Stomach (tissue), 8 donors: ENCODE measurements at regions not wholly inside any gene's neighbourhood (a gene's known extent, or its start where the extent isn't known, plus 50 kb on each side); places are given as distances from the start of the nearest gene placed in this dataset.

Source experiments
- DNase-seq, 2 donors: peaks; one replicate each; pipeline versions ENCODE4 v3.0.0 to v3.0.0-alpha.2; 2013 to 2019
- H3K27ac ChIP-seq, 5 donors: fragments of 200-600 bp in 4 of 5; sonication (generic) in 4 of 5; one replicate each; pipeline ENCODE4 v1.5.1; 2013 to 2019; ENCODE audit warnings: mild to moderate bottlenecking in 1 of 5, moderate library complexity in 1 of 5
- H3K27me3 ChIP-seq, 3 donors: fragments of 200-600 bp; sonication (generic); one replicate each; pipeline ENCODE4 v1.5.1; 2017 to 2019; ENCODE audit warnings: mixed run types in 1 of 3
- H3K36me3 ChIP-seq, 4 donors: fragments of 200-600 bp; sonication (generic); 1 replicate in 3 of 4; 2 replicates in 1 of 4; pipeline ENCODE4 v1.5.1; 2016 to 2019
- H3K4me1 ChIP-seq, 4 donors: fragments of 200-600 bp; sonication (generic); one replicate each; pipeline ENCODE4 v1.5.1; 2016 to 2019
- H3K4me3 ChIP-seq, 4 donors: fragments of 200-600 bp; sonication (generic) in 3 of 4; one replicate each; pipeline ENCODE4 v1.5.1; 2016 to 2019; ENCODE audit warnings: mild to moderate bottlenecking in 1 of 4
- H3K9me3 ChIP-seq, 4 donors: fragments of 200-600 bp; sonication (generic); one replicate each; pipeline ENCODE4 v1.5.1; 2016 to 2019
- EP300 ChIP-seq: sonication (generic); formaldehyde crosslinking; IDR thresholded peaks from one replicate; pipeline ENCODE4 v1.6.1; 2017; ENCODE audit warnings: antibody characterized with exemption
- POLR2A ChIP-seq, 4 donors: fragments of 450-650 bp; IDR thresholded peaks; one replicate each; pipeline ENCODE4 v1.6.1; 2016; ENCODE audit warnings: antibody characterized with exemption in 4 of 4, control low read depth in 2 of 4, mild to moderate bottlenecking in 1 of 4, moderate library complexity in 1 of 4
- POLR2AphosphoS5 ChIP-seq, 3 donors: sonication (generic); formaldehyde crosslinking; IDR thresholded peaks; one replicate each; pipeline ENCODE4 v1.6.1; 2016; ENCODE audit warnings: antibody characterized with exemption in 3 of 3
- WGBS, 5 donors: extraction: QIAGEN DNeasy Blood & Tissue Kit in 3 of 5; methylation state at CpG; one replicate each; pipeline versions ENCODE4 v1.1.5 to v1.1.7; 2013 to 2018; 5-methylcytosine and 5-hydroxymethylcytosine counted together
- intact Hi-C: fragments of 100-400 bp; cut with DNase I; formaldehyde crosslinking; loops from one replicate; pipeline ENCODE4 v1.15.1; 2023; ENCODE audit warnings: low total_unique reads
- TF ChIP-seq, protein P1 (sequence below), 7 experiments: fragments of 450-650 bp in 4 of 7; fragments of 200-600 bp in 3 of 7; sonication (generic) in 3 of 7; IDR thresholded peaks; one replicate each; pipeline ENCODE4 v1.5.1; 2016 to 2019; ENCODE audit warnings: antibody characterized with exemption in 7 of 7, control low read depth in 2 of 7, mild to moderate bottlenecking in 1 of 7
- donor health status: healthy with polysubstance abuse.
- donor health status: Bipolar disorder and iron deficiency.
- donor health status: healthy.

GRCh38 chr2:235358981-235359471 lies 134.8 kb upstream of the AGAP1 start:
- 86 to 90% (median 87%) methylated on average over 7 to 9 of the region's 9 CpGs for WGBS, 5 donors
- intact Hi-C loops: no loop called here
- H3K4me1 ChIP-seq: no peaks in the 10 kb centered on the region
- H3K27me3 ChIP-seq: peaks cover 0 to 8% (median 0%) of the 10 kb centered on the region in 3 donors
- H3K4me3 ChIP-seq: no peak overlapping the region
- no peak for DNase-seq
- no peaks in the 10 kb centered on the region for H3K9me3 ChIP-seq
- H3K36me3 ChIP-seq: no peaks in the 10 kb centered on the region
- no peak overlapping the region for H3K27ac ChIP-seq
- TF ChIP-seq POLR2A (IDR thresholded peaks at IDR 0.05): no peak
- no peak for TF ChIP-seq POLR2AphosphoS5 (IDR thresholded peaks at IDR 0.05)
- TF ChIP-seq, protein P1, sequence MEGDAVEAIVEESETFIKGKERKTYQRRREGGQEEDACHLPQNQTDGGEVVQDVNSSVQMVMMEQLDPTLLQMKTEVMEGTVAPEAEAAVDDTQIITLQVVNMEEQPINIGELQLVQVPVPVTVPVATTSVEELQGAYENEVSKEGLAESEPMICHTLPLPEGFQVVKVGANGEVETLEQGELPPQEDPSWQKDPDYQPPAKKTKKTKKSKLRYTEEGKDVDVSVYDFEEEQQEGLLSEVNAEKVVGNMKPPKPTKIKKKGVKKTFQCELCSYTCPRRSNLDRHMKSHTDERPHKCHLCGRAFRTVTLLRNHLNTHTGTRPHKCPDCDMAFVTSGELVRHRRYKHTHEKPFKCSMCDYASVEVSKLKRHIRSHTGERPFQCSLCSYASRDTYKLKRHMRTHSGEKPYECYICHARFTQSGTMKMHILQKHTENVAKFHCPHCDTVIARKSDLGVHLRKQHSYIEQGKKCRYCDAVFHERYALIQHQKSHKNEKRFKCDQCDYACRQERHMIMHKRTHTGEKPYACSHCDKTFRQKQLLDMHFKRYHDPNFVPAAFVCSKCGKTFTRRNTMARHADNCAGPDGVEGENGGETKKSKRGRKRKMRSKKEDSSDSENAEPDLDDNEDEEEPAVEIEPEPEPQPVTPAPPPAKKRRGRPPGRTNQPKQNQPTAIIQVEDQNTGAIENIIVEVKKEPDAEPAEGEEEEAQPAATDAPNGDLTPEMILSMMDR (IDR thresholded peaks at IDR 0.05): no peak
- TF ChIP-seq EP300: no peak

DNA sequence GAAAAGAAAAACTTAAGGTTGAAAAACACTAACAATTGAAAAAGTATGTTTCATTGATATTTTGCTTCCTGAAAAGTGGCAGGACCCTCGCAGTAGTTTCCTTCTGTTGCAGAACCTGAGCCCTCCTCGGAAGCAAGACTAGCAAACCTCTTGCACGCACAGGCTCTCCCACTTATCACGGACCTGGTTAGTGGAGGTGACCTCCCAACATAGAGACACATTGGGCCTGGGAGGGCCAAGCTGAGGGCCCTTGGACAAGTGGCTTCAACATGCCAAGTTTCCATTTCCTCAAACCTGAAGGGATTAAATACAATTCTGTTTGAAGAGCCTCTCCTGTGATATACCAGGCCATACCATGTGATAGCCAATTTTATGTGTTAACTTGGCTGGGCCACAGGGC lies 133.4 kb upstream of the AGAP1 start:
- H3K4me1 ChIP-seq: no peaks in the 10 kb centered on the region
- H3K27me3 ChIP-seq: peaks cover 0 to 8% (median 0%) of the 10 kb centered on the region in 3 donors
- 78 to 91% (median 85%) methylated on average over 4 of the region's 4 CpGs for WGBS, 5 donors
- DNase-seq: no peak
- no peaks in the 10 kb centered on the region for H3K9me3 ChIP-seq
- no peak overlapping the region for H3K4me3 ChIP-seq
- intact Hi-C loops: no loop called here
- H3K27ac ChIP-seq: no peak overlapping the region
- TF ChIP-seq POLR2A (IDR thresholded peaks at IDR 0.05): no peak
- no peaks in the 10 kb centered on the region for H3K36me3 ChIP-seq

- WGBS, 5 donors: 43 to 59% (median 51%) methylated on average over 4 of the region's 4 CpGs
- Histone ChIP-seq H3K4me3 (no peak overlapping the region), H3K9me3 (no peaks in the 10 kb centered on the region), H3K27me3 (peaks cover 0 to 9% (median 0%) of the 10 kb centered on the region in 3 donors), H3K4me1 (no peaks in the 10 kb centered on the region), H3K27ac (no peak overlapping the region), H3K36me3 (no peaks in the 10 kb centered on the region)
- no peak for TF ChIP-seq EP300
- TF ChIP-seq, protein P1 (IDR thresholded peaks at IDR 0.05): no peak
- intact Hi-C loops: no loop called here
- no peak for DNase-seq
These were observed 128.1 kb upstream of the AGAP1 start for GRCh38 chr2:235365743-235366142.

DNA sequence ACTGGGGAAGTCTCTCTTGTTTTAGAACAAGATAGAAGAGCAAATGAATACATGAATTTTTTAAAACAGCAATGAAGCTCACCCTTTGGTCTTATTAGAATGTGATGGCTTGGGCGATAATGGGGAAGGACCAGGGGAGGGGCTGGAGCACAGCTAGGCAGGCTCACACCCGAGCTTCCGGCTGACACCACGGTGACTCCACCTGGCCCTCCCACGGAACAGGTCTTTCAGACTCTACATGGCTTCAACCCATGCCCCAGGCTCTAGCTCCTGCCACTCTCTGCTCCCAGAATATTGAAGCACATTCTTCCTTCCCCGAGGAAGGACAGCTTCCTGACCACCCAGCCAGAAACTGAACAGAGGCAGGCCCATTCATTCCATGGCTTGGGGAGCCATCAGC lies 127.5 kb upstream of the AGAP1 start:
- intact Hi-C loops: no loop called here

DNA sequence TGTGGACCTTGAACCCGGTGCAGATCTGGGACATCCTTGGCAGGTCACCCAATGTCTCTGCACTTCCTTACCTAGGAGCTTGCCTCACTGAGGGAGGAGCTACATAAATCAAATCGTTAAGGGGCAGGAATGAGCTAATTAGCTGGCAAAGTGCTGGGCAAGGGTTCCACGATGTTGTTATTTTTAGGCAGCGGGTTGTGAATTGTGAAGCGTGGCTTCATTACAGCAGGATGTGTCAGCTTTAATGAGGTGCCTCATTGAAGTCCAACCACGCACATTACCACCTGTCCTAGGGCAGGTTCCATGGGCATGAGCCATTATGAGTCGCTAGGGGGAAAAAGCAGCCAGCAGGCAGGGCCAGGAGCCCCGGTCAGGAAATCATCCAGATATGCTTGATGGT lies 127.0 kb upstream of the AGAP1 start:
- H3K36me3 ChIP-seq: no peaks in the 10 kb centered on the region
- intact Hi-C loops: no loop called here

More for the DNA sequence above, 127.5 kb upstream of the AGAP1 start:
- Histone ChIP-seq H3K36me3 (no peaks in the 10 kb centered on the region), H3K27me3 (peaks cover 0 to 16% (median 0%) of the 10 kb centered on the region in 3 donors), H3K4me1 (no peaks in the 10 kb centered on the region), H3K4me3 (no peak overlapping the region), H3K27ac (no peak overlapping the region), H3K9me3 (no peaks in the 10 kb centered on the region)
- no peak for DNase-seq
- TF ChIP-seq POLR2A (IDR thresholded peaks at IDR 0.05) (no peak), POLR2AphosphoS5 (IDR thresholded peaks at IDR 0.05) (no peak), EP300 (no peak)
- TF ChIP-seq, protein P1 (IDR thresholded peaks at IDR 0.05): no peak
- 63 to 86% (median 80%) methylated on average over 6 of the region's 6 CpGs for WGBS, 5 donors

More for the DNA sequence above, 127.0 kb upstream of the AGAP1 start:
- DNase-seq: no peak
- H3K9me3 ChIP-seq: no peaks in the 10 kb centered on the region
- TF ChIP-seq, protein P1 (IDR thresholded peaks at IDR 0.05): no peak
- TF ChIP-seq EP300: no peak
- TF ChIP-seq POLR2AphosphoS5 (IDR thresholded peaks at IDR 0.05): no peak
- TF ChIP-seq POLR2A (IDR thresholded peaks at IDR 0.05): no peak
- no peak overlapping the region for H3K27ac ChIP-seq
- no peaks in the 10 kb centered on the region for H3K4me1 ChIP-seq
- 65 to 84% (median 75%) methylated on average over 8 of the region's 8 CpGs for WGBS, 5 donors
- H3K27me3 ChIP-seq: peaks cover 0 to 19% (median 0%) of the 10 kb centered on the region in 3 donors
- no peak overlapping the region for H3K4me3 ChIP-seq
